ENCODE measurements at regions not wholly inside any gene's neighbourhood (a gene's known extent, or its start where the extent isn't known, plus 50 kb on each side); places are given as distances from the start of the nearest gene placed in this dataset.

DNA sequence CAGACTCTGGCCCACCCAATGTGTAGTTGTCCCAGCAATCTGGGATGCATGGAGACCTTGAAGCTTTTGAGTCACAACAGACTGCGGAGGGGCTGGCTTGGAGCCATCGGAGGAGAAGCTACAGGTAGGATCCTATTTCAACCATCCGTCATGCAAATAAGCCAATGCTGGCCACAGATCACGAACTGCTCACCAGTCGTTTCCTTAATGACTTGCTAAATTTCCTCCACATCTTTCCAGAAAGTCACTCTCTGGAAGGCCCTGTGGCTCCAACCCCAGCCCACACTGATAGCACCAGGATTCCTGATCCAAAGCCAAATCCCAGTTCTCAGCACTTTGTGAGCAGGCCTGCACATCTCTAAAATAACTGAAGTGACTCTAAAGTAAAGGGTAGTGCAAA is 321.3 kb downstream of the RAB28 start:
- TF ChIP-seq, protein P1, sequence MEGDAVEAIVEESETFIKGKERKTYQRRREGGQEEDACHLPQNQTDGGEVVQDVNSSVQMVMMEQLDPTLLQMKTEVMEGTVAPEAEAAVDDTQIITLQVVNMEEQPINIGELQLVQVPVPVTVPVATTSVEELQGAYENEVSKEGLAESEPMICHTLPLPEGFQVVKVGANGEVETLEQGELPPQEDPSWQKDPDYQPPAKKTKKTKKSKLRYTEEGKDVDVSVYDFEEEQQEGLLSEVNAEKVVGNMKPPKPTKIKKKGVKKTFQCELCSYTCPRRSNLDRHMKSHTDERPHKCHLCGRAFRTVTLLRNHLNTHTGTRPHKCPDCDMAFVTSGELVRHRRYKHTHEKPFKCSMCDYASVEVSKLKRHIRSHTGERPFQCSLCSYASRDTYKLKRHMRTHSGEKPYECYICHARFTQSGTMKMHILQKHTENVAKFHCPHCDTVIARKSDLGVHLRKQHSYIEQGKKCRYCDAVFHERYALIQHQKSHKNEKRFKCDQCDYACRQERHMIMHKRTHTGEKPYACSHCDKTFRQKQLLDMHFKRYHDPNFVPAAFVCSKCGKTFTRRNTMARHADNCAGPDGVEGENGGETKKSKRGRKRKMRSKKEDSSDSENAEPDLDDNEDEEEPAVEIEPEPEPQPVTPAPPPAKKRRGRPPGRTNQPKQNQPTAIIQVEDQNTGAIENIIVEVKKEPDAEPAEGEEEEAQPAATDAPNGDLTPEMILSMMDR (IDR thresholded peaks at IDR 0.05), result no peak
- TF ChIP-seq JUND (IDR thresholded peaks at IDR 0.05) (no peak), TAF1 (IDR thresholded peaks at IDR 0.05; ENCODE audit: borderline replicate concordance, low read depth, low read length) (no peak), GABPA (IDR thresholded peaks at IDR 0.05; ENCODE audit: low read depth) (no peak), NRF1 (IDR thresholded peaks at IDR 0.05; ENCODE audit: low read depth, low read length) (no peak), RFX5 (IDR thresholded peaks at IDR 0.05; ENCODE audit: low read length) (no peak), POLR2AphosphoS5 (IDR thresholded peaks at IDR 0.05; ENCODE audit: low read depth, low read length) (no peak)
- TF ChIP-seq, protein P2, sequence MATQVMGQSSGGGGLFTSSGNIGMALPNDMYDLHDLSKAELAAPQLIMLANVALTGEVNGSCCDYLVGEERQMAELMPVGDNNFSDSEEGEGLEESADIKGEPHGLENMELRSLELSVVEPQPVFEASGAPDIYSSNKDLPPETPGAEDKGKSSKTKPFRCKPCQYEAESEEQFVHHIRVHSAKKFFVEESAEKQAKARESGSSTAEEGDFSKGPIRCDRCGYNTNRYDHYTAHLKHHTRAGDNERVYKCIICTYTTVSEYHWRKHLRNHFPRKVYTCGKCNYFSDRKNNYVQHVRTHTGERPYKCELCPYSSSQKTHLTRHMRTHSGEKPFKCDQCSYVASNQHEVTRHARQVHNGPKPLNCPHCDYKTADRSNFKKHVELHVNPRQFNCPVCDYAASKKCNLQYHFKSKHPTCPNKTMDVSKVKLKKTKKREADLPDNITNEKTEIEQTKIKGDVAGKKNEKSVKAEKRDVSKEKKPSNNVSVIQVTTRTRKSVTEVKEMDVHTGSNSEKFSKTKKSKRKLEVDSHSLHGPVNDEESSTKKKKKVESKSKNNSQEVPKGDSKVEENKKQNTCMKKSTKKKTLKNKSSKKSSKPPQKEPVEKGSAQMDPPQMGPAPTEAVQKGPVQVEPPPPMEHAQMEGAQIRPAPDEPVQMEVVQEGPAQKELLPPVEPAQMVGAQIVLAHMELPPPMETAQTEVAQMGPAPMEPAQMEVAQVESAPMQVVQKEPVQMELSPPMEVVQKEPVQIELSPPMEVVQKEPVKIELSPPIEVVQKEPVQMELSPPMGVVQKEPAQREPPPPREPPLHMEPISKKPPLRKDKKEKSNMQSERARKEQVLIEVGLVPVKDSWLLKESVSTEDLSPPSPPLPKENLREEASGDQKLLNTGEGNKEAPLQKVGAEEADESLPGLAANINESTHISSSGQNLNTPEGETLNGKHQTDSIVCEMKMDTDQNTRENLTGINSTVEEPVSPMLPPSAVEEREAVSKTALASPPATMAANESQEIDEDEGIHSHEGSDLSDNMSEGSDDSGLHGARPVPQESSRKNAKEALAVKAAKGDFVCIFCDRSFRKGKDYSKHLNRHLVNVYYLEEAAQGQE (IDR thresholded peaks at IDR 0.05; ENCODE audit: low read depth, low read length), result no peak
- TF ChIP-seq, protein P3, sequence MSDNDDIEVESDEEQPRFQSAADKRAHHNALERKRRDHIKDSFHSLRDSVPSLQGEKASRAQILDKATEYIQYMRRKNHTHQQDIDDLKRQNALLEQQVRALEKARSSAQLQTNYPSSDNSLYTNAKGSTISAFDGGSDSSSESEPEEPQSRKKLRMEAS (IDR thresholded peaks at IDR 0.05; ENCODE audit: low read depth), result no peak
- TF ChIP-seq, protein P4, sequence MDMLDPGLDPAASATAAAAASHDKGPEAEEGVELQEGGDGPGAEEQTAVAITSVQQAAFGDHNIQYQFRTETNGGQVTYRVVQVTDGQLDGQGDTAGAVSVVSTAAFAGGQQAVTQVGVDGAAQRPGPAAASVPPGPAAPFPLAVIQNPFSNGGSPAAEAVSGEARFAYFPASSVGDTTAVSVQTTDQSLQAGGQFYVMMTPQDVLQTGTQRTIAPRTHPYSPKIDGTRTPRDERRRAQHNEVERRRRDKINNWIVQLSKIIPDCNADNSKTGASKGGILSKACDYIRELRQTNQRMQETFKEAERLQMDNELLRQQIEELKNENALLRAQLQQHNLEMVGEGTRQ (IDR thresholded peaks at IDR 0.05; ENCODE audit: borderline replicate concordance, low read depth, low read length), result no peak
- TF ChIP-seq, protein P5, sequence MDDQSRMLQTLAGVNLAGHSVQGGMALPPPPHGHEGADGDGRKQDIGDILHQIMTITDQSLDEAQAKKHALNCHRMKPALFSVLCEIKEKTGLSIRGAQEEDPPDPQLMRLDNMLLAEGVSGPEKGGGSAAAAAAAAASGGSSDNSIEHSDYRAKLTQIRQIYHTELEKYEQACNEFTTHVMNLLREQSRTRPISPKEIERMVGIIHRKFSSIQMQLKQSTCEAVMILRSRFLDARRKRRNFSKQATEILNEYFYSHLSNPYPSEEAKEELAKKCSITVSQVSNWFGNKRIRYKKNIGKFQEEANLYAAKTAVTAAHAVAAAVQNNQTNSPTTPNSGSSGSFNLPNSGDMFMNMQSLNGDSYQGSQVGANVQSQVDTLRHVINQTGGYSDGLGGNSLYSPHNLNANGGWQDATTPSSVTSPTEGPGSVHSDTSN (IDR thresholded peaks at IDR 0.05), result no peak
